ENCODE measurements at regions not wholly inside any gene's neighbourhood (a gene's known extent, or its start where the extent isn't known, plus 50 kb on each side); places are given as distances from the start of the nearest gene placed in this dataset.
A peak's percentile ranks its signal among the peaks of the same experiment; 100 is the strongest.

DNA sequence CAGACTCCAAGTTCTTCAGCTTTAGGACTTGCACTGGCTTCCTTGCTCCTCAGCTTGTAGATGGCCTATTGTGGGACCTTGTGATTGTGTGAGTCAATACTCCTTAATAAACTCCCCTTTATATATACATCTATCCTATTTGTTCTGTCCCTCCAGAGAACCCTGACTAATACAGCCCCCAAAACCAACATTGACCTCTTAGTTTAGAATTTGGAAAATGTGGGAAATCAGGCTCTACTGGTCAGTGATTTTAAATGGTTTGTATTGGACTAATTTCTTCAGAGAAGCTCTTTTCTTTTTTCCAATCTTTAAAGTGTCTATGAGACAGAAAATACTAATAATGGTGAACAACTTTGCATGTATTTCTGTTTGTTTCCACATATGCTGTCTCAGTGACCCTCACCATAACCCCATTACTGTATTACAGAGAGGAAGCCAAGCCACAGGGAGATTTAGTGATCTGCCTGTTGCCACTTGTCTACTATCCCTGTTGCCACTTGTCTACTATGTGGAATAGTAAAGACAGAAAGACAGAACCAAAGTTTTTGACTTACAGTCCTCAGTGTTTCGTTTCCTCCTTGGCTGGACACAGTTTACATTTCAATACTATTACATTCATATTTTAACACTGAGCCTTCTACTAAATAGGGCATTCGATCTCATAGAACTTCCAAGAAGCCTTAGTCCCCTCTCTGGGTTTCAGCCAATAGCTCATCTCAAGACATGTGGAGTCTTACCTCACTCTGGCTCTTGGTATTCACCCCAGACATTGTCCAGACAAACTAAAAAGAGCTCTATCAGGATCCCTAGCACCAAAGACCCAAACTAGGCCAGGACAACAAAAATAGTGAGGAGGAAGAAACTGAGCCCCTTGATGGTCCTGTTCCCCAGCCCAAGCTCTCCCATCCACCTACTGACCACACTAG is 121.0 kb downstream of the AKR1D1 start:
- Histone ChIP-seq H3K4me2 (ENCODE audit: insufficient read depth, low read length, poor library complexity, severe bottlenecking) (no peak overlapping the region), H3K27me3 (ENCODE audit: control insufficient read depth in 3 of 3, insufficient read depth in 3 of 3, low read depth in 1 of 3, low read length in 3 of 3) (no peaks in the 10 kb centered on the region), H2BK12ac (ENCODE audit: low read length) (no peak overlapping the region), H3K23ac (ENCODE audit: low read depth, low read length, poor library complexity) (no peak overlapping the region), H4K91ac (ENCODE audit: low read depth, low read length, poor library complexity) (no peak overlapping the region), H3K9me3 (replicated peaks in 1 of 2; ENCODE audit: control insufficient read depth in 2 of 2, insufficient read depth in 1 of 2, low read depth in 1 of 2, low read length in 2 of 2) (peaks cover 2 to 18% of the 10 kb centered on the region in 2 donors), H3K36me3 (replicated peaks in 1 of 2; ENCODE audit: control insufficient read depth in 2 of 2, insufficient read depth in 2 of 2, low read length in 2 of 2) (no peaks in the 10 kb centered on the region), H3K4me3 (ENCODE audit: low read length in 2 of 2) (no peak overlapping the region), H3K4ac (ENCODE audit: low read length) (peak overlapping the region; percentile 93), H3K79me1 (ENCODE audit: low read depth, low read length) (no peaks in the 10 kb centered on the region), H2AK5ac (ENCODE audit: low read depth, low read length) (no peak overlapping the region), H3K27ac (replicated peaks; ENCODE audit: low read length) (no peak overlapping the region), H3K14ac (ENCODE audit: low read length) (no peak overlapping the region), H2BK5ac (ENCODE audit: low read length) (no peak overlapping the region), H2BK120ac (ENCODE audit: low read depth, low read length) (peak overlapping the region; percentile 41), H2AFZ (ENCODE audit: low read length) (no peak overlapping the region), H3K9ac (ENCODE audit: low read depth, low read length, poor library complexity) (no peak overlapping the region), H3K4me1 (ENCODE audit: control insufficient read depth in 2 of 2, insufficient read depth in 1 of 2, low read depth in 1 of 2, low read length in 2 of 2) (peaks cover 0 to 4% of the 10 kb centered on the region in 2 donors), H3K18ac (ENCODE audit: low read length) (peak overlapping the region; percentile 35), H2BK15ac (ENCODE audit: low read length) (no peak overlapping the region), H4K8ac (ENCODE audit: low read depth, low read length) (no peak overlapping the region)
- no peak for DNase-seq (ENCODE audit: low spot score)
- WGBS, 2 donors (ENCODE audit: extremely low coverage in 2 of 2, insufficient read length in 2 of 2, insufficient replicate concordance in 1 of 2): no CpG with 5 or more reads among the region's 2 CpGs

DNA sequence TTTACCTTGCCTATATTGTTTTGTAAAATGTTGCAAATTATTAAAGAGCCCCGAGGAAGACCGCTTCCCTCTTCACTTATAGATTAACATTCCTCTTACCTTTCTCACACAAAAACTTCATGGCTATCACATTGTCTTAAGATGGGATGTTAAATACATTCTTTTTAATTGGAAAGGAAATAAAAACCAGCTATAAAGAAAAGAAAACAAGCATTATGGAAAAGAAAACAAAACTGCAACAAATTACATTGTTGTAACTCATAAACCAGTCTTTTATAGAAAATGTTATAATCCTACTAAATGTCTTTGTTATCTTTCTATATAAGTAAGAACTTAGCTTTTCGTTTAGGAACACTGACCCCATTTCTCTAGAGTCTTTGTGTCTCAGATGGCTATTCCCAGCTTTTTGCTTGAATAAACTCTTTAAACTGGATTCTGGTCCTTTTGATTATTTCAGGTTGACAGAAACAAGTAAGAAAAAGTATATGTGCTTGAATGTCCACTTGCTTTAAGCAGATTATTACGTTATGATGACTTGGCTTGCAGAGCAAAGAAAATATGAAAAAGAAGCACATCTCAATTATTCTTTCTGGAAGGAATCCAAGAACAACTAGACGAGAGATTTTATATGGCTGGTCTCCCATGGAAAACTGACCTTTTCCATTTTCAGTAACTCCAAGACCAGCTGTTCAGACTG is 128.2 kb downstream of the AKR1D1 start:
- Histone ChIP-seq H2AFZ (ENCODE audit: low read length) (peak overlapping the region; percentile 21), H4K8ac (ENCODE audit: low read depth, low read length) (no peak overlapping the region), H3K4me1 (ENCODE audit: control insufficient read depth in 2 of 2, insufficient read depth in 1 of 2, low read depth in 1 of 2, low read length in 2 of 2) (peaks cover 10 to 11% of the 10 kb centered on the region in 2 donors), H3K36me3 (replicated peaks in 1 of 2; ENCODE audit: control insufficient read depth in 2 of 2, insufficient read depth in 2 of 2, low read length in 2 of 2) (no peaks in the 10 kb centered on the region), H3K4ac (ENCODE audit: low read length) (no peak overlapping the region), H4K91ac (ENCODE audit: low read depth, low read length, poor library complexity) (no peak overlapping the region), H3K27me3 (ENCODE audit: control insufficient read depth in 3 of 3, insufficient read depth in 3 of 3, low read depth in 1 of 3, low read length in 3 of 3) (no peaks in the 10 kb centered on the region), H3K4me3 (ENCODE audit: low read length in 2 of 2) (no peak overlapping the region), H3K23ac (ENCODE audit: low read depth, low read length, poor library complexity) (no peak overlapping the region), H3K4me2 (ENCODE audit: insufficient read depth, low read length, poor library complexity, severe bottlenecking) (no peak overlapping the region), H3K27ac (replicated peaks; ENCODE audit: low read length) (no peak overlapping the region), H2BK120ac (ENCODE audit: low read depth, low read length) (no peak overlapping the region), H2BK5ac (ENCODE audit: low read length) (no peak overlapping the region), H3K18ac (ENCODE audit: low read length) (no peak overlapping the region), H2BK15ac (ENCODE audit: low read length) (no peak overlapping the region), H3K9me3 (replicated peaks in 1 of 2; ENCODE audit: control insufficient read depth in 2 of 2, insufficient read depth in 1 of 2, low read depth in 1 of 2, low read length in 2 of 2) (peaks cover 0 to 23% of the 10 kb centered on the region in 2 donors), H3K14ac (ENCODE audit: low read length) (no peak overlapping the region), H2BK12ac (ENCODE audit: low read length) (no peak overlapping the region), H3K79me1 (ENCODE audit: low read depth, low read length) (no peaks in the 10 kb centered on the region), H3K9ac (ENCODE audit: low read depth, low read length, poor library complexity) (no peak overlapping the region), H2AK5ac (ENCODE audit: low read depth, low read length) (no peak overlapping the region)
- WGBS, 2 donors (ENCODE audit: extremely low coverage in 2 of 2, insufficient read length in 2 of 2, insufficient replicate concordance in 1 of 2): no CpG with 5 or more reads among the region's 5 CpGs
- DNase-seq (ENCODE audit: low spot score): no peak

DNA sequence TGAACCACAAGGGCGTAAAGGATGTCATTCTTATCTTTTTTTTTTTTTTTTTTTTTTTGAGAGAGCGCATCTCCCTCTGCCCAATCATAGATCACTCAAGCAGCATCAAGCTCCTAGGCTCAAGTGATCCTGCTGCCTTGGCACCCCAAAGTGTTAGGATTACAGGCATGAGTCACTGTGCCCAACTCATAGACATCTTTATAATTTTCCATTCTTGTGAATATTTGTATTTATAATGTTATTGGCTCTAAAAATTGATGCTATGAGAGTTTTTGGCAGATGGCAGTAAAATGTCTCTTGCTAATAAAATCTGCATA is 128.7 kb downstream of the AKR1D1 start:
- Histone ChIP-seq H4K8ac (ENCODE audit: low read depth, low read length) (no peak overlapping the region), H3K4me1 (ENCODE audit: control insufficient read depth in 2 of 2, insufficient read depth in 1 of 2, low read depth in 1 of 2, low read length in 2 of 2) (peaks cover 11% of the 10 kb centered on the region in 2 donors)
- no CpG with 5 or more reads among the region's 2 CpGs for WGBS, 2 donors (ENCODE audit: extremely low coverage in 2 of 2, insufficient read length in 2 of 2, insufficient replicate concordance in 1 of 2)

DNA sequence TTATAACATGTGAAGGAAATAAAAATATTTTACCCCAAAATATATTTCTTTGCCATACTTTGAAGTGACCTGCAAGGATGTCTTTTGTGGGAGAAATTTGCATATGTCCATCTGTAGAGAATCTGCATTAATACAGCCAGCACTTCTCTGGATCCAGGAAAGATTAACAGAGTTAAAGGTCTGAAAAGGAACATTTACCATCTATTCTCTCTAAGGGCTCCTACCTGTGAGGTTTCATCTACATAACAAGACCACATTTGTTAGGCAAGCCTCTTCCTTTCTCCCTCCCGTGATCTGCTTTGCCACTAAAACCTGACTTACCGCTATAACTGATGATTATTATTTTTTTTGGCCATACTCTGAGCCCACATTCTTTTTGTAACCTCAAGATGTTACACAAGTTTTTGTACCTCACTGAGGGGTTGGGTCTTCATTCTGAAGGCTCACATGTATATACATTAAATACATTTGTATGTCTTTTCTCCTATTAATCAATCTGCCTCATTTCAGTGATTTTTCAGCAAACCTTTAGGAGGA is 129.4 kb downstream of the AKR1D1 start:
- Histone ChIP-seq H2BK15ac (ENCODE audit: low read length) (no peak overlapping the region), H3K36me3 (replicated peaks in 1 of 2; ENCODE audit: control insufficient read depth in 2 of 2, insufficient read depth in 2 of 2, low read length in 2 of 2) (no peaks in the 10 kb centered on the region), H3K27me3 (ENCODE audit: control insufficient read depth in 3 of 3, insufficient read depth in 3 of 3, low read depth in 1 of 3, low read length in 3 of 3) (no peaks in the 10 kb centered on the region), H3K18ac (ENCODE audit: low read length) (no peak overlapping the region), H3K4me3 (ENCODE audit: low read length in 2 of 2) (no peak overlapping the region), H3K9ac (ENCODE audit: low read depth, low read length, poor library complexity) (no peak overlapping the region), H4K8ac (ENCODE audit: low read depth, low read length) (no peak overlapping the region), H2AK5ac (ENCODE audit: low read depth, low read length) (no peak overlapping the region), H3K4ac (ENCODE audit: low read length) (no peak overlapping the region), H3K79me1 (ENCODE audit: low read depth, low read length) (no peaks in the 10 kb centered on the region), H2AFZ (ENCODE audit: low read length) (peak overlapping the region; percentile 6), H2BK120ac (ENCODE audit: low read depth, low read length) (no peak overlapping the region), H3K9me3 (replicated peaks in 1 of 2; ENCODE audit: control insufficient read depth in 2 of 2, insufficient read depth in 1 of 2, low read depth in 1 of 2, low read length in 2 of 2) (peaks cover 2 to 30% of the 10 kb centered on the region in 2 donors), H2BK12ac (ENCODE audit: low read length) (no peak overlapping the region), H3K23ac (ENCODE audit: low read depth, low read length, poor library complexity) (no peak overlapping the region), H3K14ac (ENCODE audit: low read length) (no peak overlapping the region), H3K4me2 (ENCODE audit: insufficient read depth, low read length, poor library complexity, severe bottlenecking) (no peak overlapping the region), H3K4me1 (ENCODE audit: control insufficient read depth in 2 of 2, insufficient read depth in 1 of 2, low read depth in 1 of 2, low read length in 2 of 2) (peaks cover 11% of the 10 kb centered on the region in 2 donors), H4K91ac (ENCODE audit: low read depth, low read length, poor library complexity) (no peak overlapping the region), H2BK5ac (ENCODE audit: low read length) (no peak overlapping the region), H3K27ac (replicated peaks; ENCODE audit: low read length) (no peak overlapping the region)
- no CpG with 5 or more reads among the region's 2 CpGs for WGBS, 2 donors (ENCODE audit: extremely low coverage in 2 of 2, insufficient read length in 2 of 2, insufficient replicate concordance in 1 of 2)
- no peak for DNase-seq (ENCODE audit: low spot score)

More for the DNA sequence above, 128.7 kb downstream of the AKR1D1 start:
- H3K14ac ChIP-seq (ENCODE audit: low read length): no peak overlapping the region
- H2BK15ac ChIP-seq (ENCODE audit: low read length): no peak overlapping the region
- H3K4me3 ChIP-seq (ENCODE audit: low read length in 2 of 2): no peak overlapping the region
- H3K4me2 ChIP-seq (ENCODE audit: insufficient read depth, low read length, poor library complexity, severe bottlenecking): no peak overlapping the region
- no peak overlapping the region for H2BK120ac ChIP-seq (ENCODE audit: low read depth, low read length)
- no peak overlapping the region for H3K4ac ChIP-seq (ENCODE audit: low read length)
- no peaks in the 10 kb centered on the region for H3K79me1 ChIP-seq (ENCODE audit: low read depth, low read length)
- H2AFZ ChIP-seq (ENCODE audit: low read length): no peak overlapping the region
- no peak overlapping the region for H3K18ac ChIP-seq (ENCODE audit: low read length)
- H4K91ac ChIP-seq (ENCODE audit: low read depth, low read length, poor library complexity): no peak overlapping the region
- no peak overlapping the region for H2AK5ac ChIP-seq (ENCODE audit: low read depth, low read length)
- H3K27ac ChIP-seq (replicated peaks; ENCODE audit: low read length): no peak overlapping the region
- H2BK5ac ChIP-seq (ENCODE audit: low read length): no peak overlapping the region
- H3K27me3 ChIP-seq (ENCODE audit: control insufficient read depth in 3 of 3, insufficient read depth in 3 of 3, low read depth in 1 of 3, low read length in 3 of 3): no peaks in the 10 kb centered on the region
- H3K9me3 ChIP-seq (replicated peaks in 1 of 2; ENCODE audit: control insufficient read depth in 2 of 2, insufficient read depth in 1 of 2, low read depth in 1 of 2, low read length in 2 of 2): peaks cover 2 to 28% of the 10 kb centered on the region in 2 donors
- H2BK12ac ChIP-seq (ENCODE audit: low read length): no peak overlapping the region
- H3K23ac ChIP-seq (ENCODE audit: low read depth, low read length, poor library complexity): no peak overlapping the region
- no peak overlapping the region for H3K9ac ChIP-seq (ENCODE audit: low read depth, low read length, poor library complexity)
- DNase-seq (ENCODE audit: low spot score): no peak
- no peaks in the 10 kb centered on the region for H3K36me3 ChIP-seq (replicated peaks in 1 of 2; ENCODE audit: control insufficient read depth in 2 of 2, insufficient read depth in 2 of 2, low read length in 2 of 2)

Data from neuronal stem cell (in vitro differentiated cells).